Activated CD4-positive, alpha-beta T cell treated with anti-CD3 and anti-CD28 coated beads, Interleukin-2, amount 50 U/mL, for 1 hour (primary cell): ENCODE measurements at regions not wholly inside any gene's neighbourhood (a gene's known extent, or its start where the extent isn't known, plus 50 kb on each side); places are given as distances from the start of the nearest gene placed in this dataset.
"Not testable (repeated sequence)": the region's sequence is repeated elsewhere in the genome, so short reads cannot be mapped to it uniquely, and the experiment has no call there.

Experiments
- DNase-seq: peaks from one replicate; pipeline ENCODE4 v3.0.0-alpha.2; 2020

DNA sequence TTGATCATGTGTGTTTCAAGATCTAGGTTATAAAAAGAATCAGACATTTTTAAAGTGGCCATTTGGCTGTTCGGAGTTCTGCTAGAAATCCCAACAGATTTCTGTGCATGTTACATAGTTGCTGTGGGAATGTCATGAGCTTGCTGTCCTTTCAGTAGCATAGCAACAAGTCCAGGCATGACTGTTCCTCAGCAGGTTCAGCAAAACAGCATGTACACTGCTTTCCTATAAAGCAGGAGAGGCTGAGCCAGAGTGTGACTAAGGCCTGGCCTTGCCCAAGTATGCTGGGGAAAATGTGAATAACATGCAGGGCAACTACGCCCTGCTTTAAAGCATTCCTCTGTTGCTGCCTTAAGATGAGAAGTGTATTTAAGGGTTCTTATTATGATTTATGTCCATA lies 217.1 kb upstream of the SMIM31 start:
- DNase-seq, result no peak

DNA sequence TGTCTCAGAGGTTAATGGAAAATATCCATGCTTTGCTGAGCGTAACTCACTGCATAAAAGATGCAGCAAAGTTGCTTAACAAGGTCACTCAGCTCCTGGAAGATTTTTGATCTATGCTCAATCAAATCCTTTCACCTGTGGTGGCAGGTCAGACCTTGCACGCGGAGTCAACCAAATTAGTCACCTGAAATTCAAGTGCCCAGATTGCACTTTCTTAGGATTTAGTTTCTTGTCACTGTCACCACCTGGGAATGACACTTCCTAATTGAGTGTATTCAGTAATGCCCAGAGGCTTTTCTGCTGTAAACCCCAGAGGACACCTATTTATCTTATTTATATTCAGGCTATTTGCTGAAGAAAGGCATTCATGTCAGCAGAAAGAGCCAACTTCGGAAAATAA lies 215.8 kb upstream of the SMIM31 start:
- DNase-seq, result no peak

DNA sequence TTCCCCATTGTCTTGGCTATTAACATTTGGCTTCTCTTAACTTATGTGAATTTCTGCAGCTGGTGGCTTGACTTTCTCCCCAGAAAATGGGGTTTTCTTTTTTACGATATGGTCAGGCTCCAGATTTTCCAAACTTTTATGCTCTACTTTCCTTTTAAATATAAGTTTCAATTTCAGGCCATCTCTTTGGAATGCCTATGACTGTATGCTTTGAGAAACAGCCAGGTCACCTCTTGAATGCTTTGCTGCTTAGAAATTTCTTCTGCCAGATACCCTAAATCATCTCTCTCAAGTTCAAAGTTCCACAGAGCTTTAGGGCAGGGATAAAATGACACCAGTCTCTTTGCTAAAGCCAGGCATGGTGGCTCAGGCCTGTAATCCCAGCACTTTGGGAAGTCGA lies 212.9 kb upstream of the SMIM31 start:
- no peak for DNase-seq

- no peak for DNase-seq
Observed at GRCh38 chr4:164542431-164542830, 211.5 kb upstream of the SMIM31 start.

- no peak for DNase-seq
Observed at GRCh38 chr4:164550989-164551712, 202.8 kb upstream of the SMIM31 start.

GRCh38 chr4:164551713-164552040 lies 202.3 kb upstream of the SMIM31 start:
- no peak for DNase-seq

- DNase-seq, result no peak
Observed at GRCh38 chr4:164571593-164572390, 182.1 kb upstream of the SMIM31 start.

GRCh38 chr4:164572877-164573279 lies 181.1 kb upstream of the SMIM31 start:
- no peak for DNase-seq

GRCh38 chr4:164575861-164576260 lies 178.1 kb upstream of the SMIM31 start:
- DNase-seq, result no peak

- no peak for DNase-seq
Observed at GRCh38 chr4:164579270-164579942, 174.5 kb upstream of the SMIM31 start.

- DNase-seq, result no peak
Observed at GRCh38 chr4:164591666-164592065, 162.3 kb upstream of the SMIM31 start.

- no peak for DNase-seq
Observed at GRCh38 chr4:164595751-164596150, 158.2 kb upstream of the SMIM31 start.

GRCh38 chr4:164596318-164596878 lies 157.5 kb upstream of the SMIM31 start:
- no peak for DNase-seq

DNA sequence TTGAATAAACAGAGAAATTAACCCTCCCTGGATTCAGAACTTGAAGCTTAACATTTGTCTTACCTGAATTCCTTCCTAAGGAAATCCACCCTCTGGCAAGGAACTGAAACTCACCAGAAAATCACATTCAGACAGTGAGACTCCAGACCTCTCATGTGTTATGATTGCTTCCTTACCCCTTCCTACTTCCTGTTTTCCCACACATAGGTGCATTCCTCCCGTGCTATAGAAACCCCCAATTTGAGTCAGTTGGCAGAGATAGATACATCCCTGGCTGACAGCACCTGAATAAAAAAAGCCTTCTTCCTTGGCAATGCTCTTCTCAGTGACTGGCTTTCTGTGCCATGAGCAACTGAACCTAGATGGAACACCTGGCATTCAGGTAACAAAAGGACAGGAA lies 157.0 kb upstream of the SMIM31 start:
- no peak for DNase-seq

- DNase-seq, result no peak
Observed at GRCh38 chr4:164601653-164602052, 152.3 kb upstream of the SMIM31 start.

DNA sequence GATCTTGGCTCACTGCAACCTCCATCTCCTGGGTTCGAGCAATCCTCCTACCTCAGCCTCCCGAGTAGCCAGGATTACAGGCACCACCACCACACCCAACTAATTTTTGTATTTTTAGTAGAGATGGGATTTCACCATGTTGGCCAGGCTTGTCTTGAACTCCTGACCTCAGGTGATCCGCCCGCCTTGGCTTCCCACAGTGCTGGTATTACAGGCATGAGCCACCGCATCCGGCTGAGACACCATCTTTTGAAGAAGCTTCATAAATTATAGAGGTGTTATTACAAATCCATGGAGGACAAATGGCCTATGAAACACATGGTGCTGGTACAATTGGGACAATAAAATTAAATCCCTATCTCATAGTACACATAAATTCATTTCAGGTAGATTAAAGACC lies 148.1 kb upstream of the SMIM31 start:
- not testable (repeated sequence) for DNase-seq

DNA sequence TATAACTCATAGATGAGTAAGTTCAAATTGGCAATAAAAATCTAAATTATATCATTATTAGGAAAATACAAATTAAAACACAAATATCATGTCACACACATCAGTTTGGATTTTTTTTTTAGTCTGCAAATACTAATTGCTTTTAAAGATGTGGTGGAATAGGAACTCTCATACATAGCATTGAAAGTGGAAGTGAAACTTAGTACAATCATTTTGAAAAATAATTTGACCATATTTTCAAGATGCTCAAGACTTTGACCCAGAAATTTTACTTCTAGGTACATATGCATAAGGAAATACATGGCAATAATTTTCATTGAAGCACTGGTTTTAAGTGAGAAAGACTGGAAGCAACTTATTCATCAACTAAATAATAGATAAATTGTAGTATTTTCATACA lies 147.5 kb upstream of the SMIM31 start:
- no peak for DNase-seq

GRCh38 chr4:164613256-164613655 lies 140.7 kb upstream of the SMIM31 start:
- DNase-seq, result no peak

DNA sequence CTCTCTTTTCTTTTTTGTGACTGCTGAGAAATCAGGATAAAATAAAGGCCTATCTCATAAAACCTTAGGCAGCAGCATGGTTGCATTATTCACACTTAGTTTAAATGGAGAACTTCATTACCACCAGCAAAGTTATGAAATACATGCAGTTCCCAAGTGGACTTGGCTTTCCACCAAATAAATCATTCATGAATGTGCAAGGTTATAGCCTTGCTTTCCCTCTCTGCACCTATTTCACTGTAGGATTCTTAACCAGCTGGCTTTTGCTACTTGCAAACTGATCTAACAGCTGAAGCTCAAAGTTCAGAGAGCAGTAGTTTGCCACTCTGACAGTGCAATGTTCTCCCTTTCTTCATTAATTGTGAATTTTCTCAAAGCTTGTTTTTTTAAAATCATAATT lies 140.1 kb upstream of the SMIM31 start:
- no peak for DNase-seq

DNA sequence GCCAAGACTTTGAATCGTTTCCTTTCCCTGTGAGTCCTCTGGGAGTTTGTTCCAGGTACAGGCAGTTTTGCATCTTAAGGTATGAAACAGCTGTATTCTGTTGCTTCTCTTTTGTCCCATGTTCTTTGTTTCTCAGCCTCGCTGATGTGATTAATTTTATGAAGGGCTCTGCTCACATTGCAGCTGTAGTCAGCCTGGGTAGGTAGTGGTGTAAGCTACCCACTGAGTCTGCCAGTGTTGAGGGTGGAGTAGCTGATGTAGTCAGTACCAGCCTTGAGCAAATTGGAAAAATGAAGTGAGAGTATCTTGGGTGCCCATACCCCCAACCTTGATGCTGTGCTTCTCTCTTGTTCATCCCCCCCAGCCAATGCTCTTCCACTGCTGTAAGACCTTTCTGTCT lies 139.6 kb upstream of the SMIM31 start:
- DNase-seq, result no peak

GRCh38 chr4:164614999-164615398 lies 138.9 kb upstream of the SMIM31 start:
- no peak for DNase-seq

DNA sequence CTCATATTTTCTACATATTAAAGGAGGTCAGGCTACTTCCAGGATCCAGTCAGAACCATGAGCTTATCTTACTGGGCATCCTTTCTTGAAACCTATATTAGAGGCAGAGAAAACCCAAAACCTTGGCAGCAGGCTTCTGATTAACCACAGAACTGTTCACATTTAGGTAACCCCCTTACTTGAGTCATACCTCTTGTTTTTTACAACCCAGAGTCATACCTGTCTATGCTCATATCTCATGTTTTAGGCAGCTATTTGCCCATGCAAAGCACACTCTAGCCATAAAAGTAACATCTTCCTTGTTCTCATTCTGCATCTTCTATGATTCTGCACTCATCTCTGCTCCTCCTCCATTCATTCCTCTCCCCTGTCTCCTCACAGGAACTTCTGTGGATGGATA lies 138.0 kb upstream of the SMIM31 start:
- DNase-seq, result no peak

GRCh38 chr4:164616961-164617360 lies 137.0 kb upstream of the SMIM31 start:
- DNase-seq, result no peak

DNA sequence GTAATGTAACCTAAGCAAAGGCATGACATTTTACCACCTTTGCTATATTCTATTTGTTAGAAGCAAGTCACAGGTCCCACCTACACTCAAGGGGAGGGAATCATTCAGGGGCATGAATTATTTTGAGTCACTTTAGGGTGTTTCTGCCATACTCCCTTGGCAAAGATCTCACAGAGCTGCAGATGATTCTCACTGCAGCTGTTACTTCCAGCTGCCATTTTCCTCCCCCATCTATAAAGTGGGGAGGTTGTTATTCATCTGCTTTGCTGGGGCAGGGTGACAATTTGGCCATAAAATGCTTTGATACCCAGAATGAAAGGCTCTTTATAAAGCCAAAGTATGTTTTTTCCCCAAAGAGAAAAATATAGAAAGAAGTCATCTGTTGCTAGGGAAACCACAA lies 136.5 kb upstream of the SMIM31 start:
- DNase-seq, result no peak
